HepG2 (cell line): ENCODE measurements at regions not wholly inside any gene's neighbourhood (a gene's known extent, or its start where the extent isn't known, plus 50 kb on each side); places are given as distances from the start of the nearest gene placed in this dataset.

Source experiments
- GZF1 ChIP-seq: sonication (generic); formaldehyde crosslinking; IDR thresholded peaks from 2 replicates; pipeline ENCODE4 v1.5.1; 2020; ENCODE audit warnings: mild to moderate bottlenecking, missing genetic modification reagents
- MXI1 ChIP-seq: IDR thresholded peaks from 3 replicates; pipeline ENCODE4 v1.6.1; 2012; ENCODE audit warnings: low read depth, low read length, inconsistent platforms, borderline replicate concordance
- POLR2A ChIP-seq, 2 experiments: IDR thresholded peaks; 2 replicates each; pipeline ENCODE4 v1.6.1; 2011; ENCODE audit warnings: low read depth in 2 of 2, low read length in 2 of 2, mild to moderate bottlenecking in 1 of 2, moderate library complexity in 1 of 2; ENCODE audit not compliant: insufficient read depth in 1 of 2
- TAF1 ChIP-seq: sonication (generic); formaldehyde crosslinking; IDR thresholded peaks from 2 replicates; pipeline ENCODE4 v1.4.0; 2020; ENCODE audit warnings: missing genetic modification reagents
- TGIF2 ChIP-seq: IDR thresholded peaks from 2 replicates; pipeline ENCODE4 v1.6.1; 2016; ENCODE audit warnings: control low read depth, missing compliant biosample characterization
- ZBTB1 ChIP-seq: sonication (generic); formaldehyde crosslinking; IDR thresholded peaks from 2 replicates; pipeline ENCODE4 v1.4.0; 2020; ENCODE audit warnings: missing genetic modification reagents, borderline replicate concordance
- ZNF317 ChIP-seq: sonication (generic); formaldehyde crosslinking; IDR thresholded peaks from 2 replicates; pipeline ENCODE4 v1.5.0; 2020; ENCODE audit warnings: mild to moderate bottlenecking, missing genetic modification reagents
- TF ChIP-seq, protein P1 (sequence below): sonication (generic); formaldehyde crosslinking; IDR thresholded peaks from 2 replicates; pipeline ENCODE4 v1.5.0; 2020; ENCODE audit warnings: mild to moderate bottlenecking, missing genetic modification reagents, borderline replicate concordance
- TF ChIP-seq, protein P2 (sequence below): sonication (generic); formaldehyde crosslinking; IDR thresholded peaks from 2 replicates; pipeline ENCODE4 v1.5.0; 2020; ENCODE audit warnings: mild to moderate bottlenecking, missing genetic modification reagents, moderate library complexity
- TF ChIP-seq, protein P3 (sequence below): sonication (generic); formaldehyde crosslinking; IDR thresholded peaks from 2 replicates; pipeline ENCODE4 v1.8.0; 2022; ENCODE audit warnings: mild to moderate bottlenecking, missing genetic modification reagents, borderline replicate concordance

- no peak for TF ChIP-seq POLR2A (IDR thresholded peaks at IDR 0.05; ENCODE audit: insufficient read depth in 1 of 2, low read depth in 2 of 2, low read length in 2 of 2)
- TF ChIP-seq, protein P1, sequence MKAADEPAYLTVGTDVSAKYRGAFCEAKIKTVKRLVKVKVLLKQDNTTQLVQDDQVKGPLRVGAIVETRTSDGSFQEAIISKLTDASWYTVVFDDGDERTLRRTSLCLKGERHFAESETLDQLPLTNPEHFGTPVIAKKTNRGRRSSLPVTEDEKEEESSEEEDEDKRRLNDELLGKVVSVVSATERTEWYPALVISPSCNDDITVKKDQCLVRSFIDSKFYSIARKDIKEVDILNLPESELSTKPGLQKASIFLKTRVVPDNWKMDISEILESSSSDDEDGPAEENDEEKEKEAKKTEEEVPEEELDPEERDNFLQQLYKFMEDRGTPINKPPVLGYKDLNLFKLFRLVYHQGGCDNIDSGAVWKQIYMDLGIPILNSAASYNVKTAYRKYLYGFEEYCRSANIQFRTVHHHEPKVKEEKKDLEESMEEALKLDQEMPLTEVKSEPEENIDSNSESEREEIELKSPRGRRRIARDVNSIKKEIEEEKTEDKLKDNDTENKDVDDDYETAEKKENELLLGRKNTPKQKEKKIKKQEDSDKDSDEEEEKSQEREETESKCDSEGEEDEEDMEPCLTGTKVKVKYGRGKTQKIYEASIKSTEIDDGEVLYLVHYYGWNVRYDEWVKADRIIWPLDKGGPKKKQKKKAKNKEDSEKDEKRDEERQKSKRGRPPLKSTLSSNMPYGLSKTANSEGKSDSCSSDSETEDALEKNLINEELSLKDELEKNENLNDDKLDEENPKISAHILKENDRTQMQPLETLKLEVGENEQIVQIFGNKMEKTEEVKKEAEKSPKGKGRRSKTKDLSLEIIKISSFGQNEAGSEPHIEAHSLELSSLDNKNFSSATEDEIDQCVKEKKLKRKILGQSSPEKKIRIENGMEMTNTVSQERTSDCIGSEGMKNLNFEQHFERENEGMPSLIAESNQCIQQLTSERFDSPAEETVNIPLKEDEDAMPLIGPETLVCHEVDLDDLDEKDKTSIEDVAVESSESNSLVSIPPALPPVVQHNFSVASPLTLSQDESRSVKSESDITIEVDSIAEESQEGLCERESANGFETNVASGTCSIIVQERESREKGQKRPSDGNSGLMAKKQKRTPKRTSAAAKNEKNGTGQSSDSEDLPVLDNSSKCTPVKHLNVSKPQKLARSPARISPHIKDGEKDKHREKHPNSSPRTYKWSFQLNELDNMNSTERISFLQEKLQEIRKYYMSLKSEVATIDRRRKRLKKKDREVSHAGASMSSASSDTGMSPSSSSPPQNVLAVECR (CRISPR knock-in tag): no peak
- TF ChIP-seq TGIF2 (CRISPR knock-in tag): no peak
- no peak for TF ChIP-seq ZNF317 (CRISPR knock-in tag)
- TF ChIP-seq, protein P2, sequence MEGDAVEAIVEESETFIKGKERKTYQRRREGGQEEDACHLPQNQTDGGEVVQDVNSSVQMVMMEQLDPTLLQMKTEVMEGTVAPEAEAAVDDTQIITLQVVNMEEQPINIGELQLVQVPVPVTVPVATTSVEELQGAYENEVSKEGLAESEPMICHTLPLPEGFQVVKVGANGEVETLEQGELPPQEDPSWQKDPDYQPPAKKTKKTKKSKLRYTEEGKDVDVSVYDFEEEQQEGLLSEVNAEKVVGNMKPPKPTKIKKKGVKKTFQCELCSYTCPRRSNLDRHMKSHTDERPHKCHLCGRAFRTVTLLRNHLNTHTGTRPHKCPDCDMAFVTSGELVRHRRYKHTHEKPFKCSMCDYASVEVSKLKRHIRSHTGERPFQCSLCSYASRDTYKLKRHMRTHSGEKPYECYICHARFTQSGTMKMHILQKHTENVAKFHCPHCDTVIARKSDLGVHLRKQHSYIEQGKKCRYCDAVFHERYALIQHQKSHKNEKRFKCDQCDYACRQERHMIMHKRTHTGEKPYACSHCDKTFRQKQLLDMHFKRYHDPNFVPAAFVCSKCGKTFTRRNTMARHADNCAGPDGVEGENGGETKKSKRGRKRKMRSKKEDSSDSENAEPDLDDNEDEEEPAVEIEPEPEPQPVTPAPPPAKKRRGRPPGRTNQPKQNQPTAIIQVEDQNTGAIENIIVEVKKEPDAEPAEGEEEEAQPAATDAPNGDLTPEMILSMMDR (CRISPR knock-in tag): no peak
- no peak for TF ChIP-seq MXI1
- no peak for TF ChIP-seq GZF1 (CRISPR knock-in tag)
- TF ChIP-seq ZBTB1 (CRISPR knock-in tag): no peak
- TF ChIP-seq, protein P3, sequence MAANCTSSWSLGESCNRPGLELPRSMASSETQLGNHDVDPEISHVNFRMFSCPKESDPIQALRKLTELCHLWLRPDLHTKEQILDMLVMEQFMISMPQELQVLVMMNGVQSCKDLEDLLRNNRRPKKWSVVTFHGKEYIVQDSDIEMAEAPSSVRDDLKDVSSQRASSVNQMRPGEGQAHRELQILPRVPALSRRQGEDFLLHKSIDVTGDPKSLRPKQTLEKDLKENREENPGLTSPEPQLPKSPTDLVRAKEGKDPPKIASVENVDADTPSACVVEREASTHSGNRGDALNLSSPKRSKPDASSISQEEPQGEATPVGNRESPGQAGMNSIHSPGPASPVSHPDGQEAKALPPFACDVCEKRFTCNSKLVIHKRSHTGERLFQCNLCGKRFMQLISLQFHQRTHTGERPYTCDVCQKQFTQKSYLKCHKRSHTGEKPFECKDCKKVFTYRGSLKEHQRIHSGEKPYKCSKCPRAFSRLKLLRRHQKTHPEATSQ (CRISPR knock-in tag): no peak
- TF ChIP-seq TAF1 (CRISPR knock-in tag): no peak
These were observed 181.4 kb downstream of the SMAD6 start for GRCh38 chr15:66883284-66883911.
